ENCODE measurements at regions not wholly inside any gene's neighbourhood (a gene's known extent, or its start where the extent isn't known, plus 50 kb on each side); places are given as distances from the start of the nearest gene placed in this dataset.

- TF ChIP-seq POLR2A (IDR thresholded peaks at IDR 0.05), result no peak
- TF ChIP-seq CTCF (IDR thresholded peaks at IDR 0.05), result no peak
Measured at GRCh38 chr5:145205546-145205945, 629.6 kb downstream of the PRELID2 start.
